CD14-positive monocyte (primary cell): ENCODE measurements at regions not wholly inside any gene's neighbourhood (a gene's known extent, or its start where the extent isn't known, plus 50 kb on each side); places are given as distances from the start of the nearest gene placed in this dataset.

ENCODE experiments used
- DNase-seq, 3 donors: peaks; one replicate each; pipeline ENCODE4 v3.0.0-alpha.2; 2011 to 2022
- H2AFZ ChIP-seq: 2 replicates; pipeline ENCODE4 v1.6.0; 2012; ENCODE audit warnings: mild to moderate bottlenecking, low read depth, low read length, inconsistent platforms; ENCODE audit not compliant: insufficient read depth, poor library complexity, severe bottlenecking
- H3K27ac ChIP-seq, 2 donors: 1 replicate in 1 of 2; 2 replicates in 1 of 2; pipeline ENCODE4 v1.5.1; 2012 to 2013; ENCODE audit warnings: low read length in 2 of 2, control low read depth in 1 of 2, inconsistent platforms in 1 of 2, low read depth in 1 of 2, mild to moderate bottlenecking in 1 of 2
- H3K27me3 ChIP-seq, 2 donors: one replicate each; pipeline versions ENCODE4 v1.6.0 to v1.6.1; 2011 to 2013; ENCODE audit warnings: low read length in 2 of 2; ENCODE audit not compliant: control insufficient read depth in 2 of 2, insufficient read depth in 2 of 2
- H3K36me3 ChIP-seq, 2 donors: replicated peaks in 1 of 2; 1 replicate in 1 of 2; 2 replicates in 1 of 2; pipeline versions ENCODE4 v1.5.1 to v1.6.1; 2012 to 2013; ENCODE audit warnings: low read length in 2 of 2, control low read depth in 1 of 2, inconsistent platforms in 1 of 2, mild to moderate bottlenecking in 1 of 2; ENCODE audit not compliant: insufficient read depth in 2 of 2, control insufficient read depth in 1 of 2
- H3K4me1 ChIP-seq, 2 donors: 1 replicate in 1 of 2; 2 replicates in 1 of 2; pipeline versions ENCODE4 v1.5.1 to v1.6.1; 2012 to 2013; ENCODE audit warnings: low read length in 2 of 2, control low read depth in 1 of 2, inconsistent platforms in 1 of 2, mild to moderate bottlenecking in 1 of 2, moderate library complexity in 1 of 2; ENCODE audit not compliant: insufficient read depth in 2 of 2, control insufficient read depth in 1 of 2
- H3K4me2 ChIP-seq: replicated peaks from 2 replicates; pipeline ENCODE3; 2012; ENCODE audit warnings: low read length, moderate library complexity, mild to moderate bottlenecking; ENCODE audit not compliant: poor library complexity, severe bottlenecking; ENCODE audit errors: extremely low read depth
- H3K4me3 ChIP-seq, 3 experiments: fragments of 200-600 bp in 1 of 3; sonication (generic) in 1 of 3; replicated peaks in 1 of 3; 1 replicate in 2 of 3; 2 replicates in 1 of 3; pipeline ENCODE4 v1.5.1; 2011 to 2013; ENCODE audit warnings: low read length in 3 of 3, mild to moderate bottlenecking in 3 of 3, control low read depth in 2 of 3, low read depth in 2 of 3, inconsistent platforms in 1 of 3, moderate library complexity in 1 of 3
- H3K79me2 ChIP-seq: 2 replicates; pipeline ENCODE4 v1.6.0; 2012; ENCODE audit warnings: mild to moderate bottlenecking, control low read depth, inconsistent platforms, low read length, moderate library complexity; ENCODE audit not compliant: insufficient read depth
- H3K9ac ChIP-seq: 2 replicates; pipeline ENCODE4 v1.6.0; 2017; ENCODE audit warnings: low read length, mild to moderate bottlenecking; ENCODE audit not compliant: insufficient read depth, poor library complexity, severe bottlenecking
- H3K9me3 ChIP-seq, 2 donors: replicated peaks in 1 of 2; 1 replicate in 1 of 2; 2 replicates in 1 of 2; pipeline versions ENCODE4 v1.5.1 to v1.6.1; 2012 to 2013; ENCODE audit warnings: low read length in 2 of 2, control low read depth in 1 of 2; ENCODE audit not compliant: control insufficient read depth in 1 of 2, insufficient read depth in 1 of 2
- H4K20me1 ChIP-seq: 2 replicates; pipeline ENCODE4 v1.6.0; 2012; ENCODE audit warnings: mild to moderate bottlenecking, low read length, control low read depth, moderate library complexity; ENCODE audit not compliant: insufficient read depth
- H3K27ac Mint-ChIP-seq, 7 donors: one replicate each; pipeline ENCODE4 v1.8.0; 2020; ENCODE audit warnings: mild to moderate bottlenecking in 7 of 7, mixed read lengths in 7 of 7, moderate library complexity in 6 of 7, inconsistent platforms in 2 of 7
- H3K27me3 Mint-ChIP-seq, 3 donors: one replicate each; pipeline ENCODE4 v1.8.0; 2021 to 2022; ENCODE audit warnings: low read depth in 3 of 3, mild to moderate bottlenecking in 3 of 3, mixed read lengths in 3 of 3, moderate library complexity in 3 of 3, inconsistent platforms in 1 of 3
- H3K36me3 Mint-ChIP-seq, 2 donors: one replicate each; pipeline ENCODE4 v1.8.0; 2020; ENCODE audit warnings: mixed read lengths in 2 of 2, inconsistent platforms in 1 of 2, mild to moderate bottlenecking in 1 of 2
- H3K4me1 Mint-ChIP-seq: one replicate; pipeline ENCODE4 v1.8.0; 2020; ENCODE audit warnings: mild to moderate bottlenecking, mixed read lengths
- H3K4me3 Mint-ChIP-seq, 2 donors: one replicate each; pipeline ENCODE4 v1.8.0; 2020; ENCODE audit warnings: mild to moderate bottlenecking in 2 of 2, mixed read lengths in 2 of 2, moderate library complexity in 1 of 2
- H3K9me3 Mint-ChIP-seq, 7 donors: one replicate each; pipeline ENCODE4 v1.8.0; 2020 to 2022; ENCODE audit warnings: mixed read lengths in 7 of 7, mild to moderate bottlenecking in 6 of 7, moderate library complexity in 6 of 7, inconsistent platforms in 2 of 7
- CTCF ChIP-seq: fragments of 200-600 bp; IDR thresholded peaks from one replicate; pipeline ENCODE4 v1.8.0; 2022; ENCODE audit warnings: antibody characterized with exemption, mild to moderate bottlenecking
- WGBS: methylation state at CpG from one replicate; pipeline ENCODE4 v1.1.5; 2013; ENCODE audit warnings: missing lambda C conversion rate; ENCODE audit not compliant: insufficient coverage; 5-methylcytosine and 5-hydroxymethylcytosine counted together
- intact Hi-C, 2 donors: fragments of 100-400 bp; cut with micrococcal nuclease; formaldehyde crosslinking; loops; one replicate each; pipeline versions ENCODE4 v1.15.0 to v1.15.1; 2023

DNA sequence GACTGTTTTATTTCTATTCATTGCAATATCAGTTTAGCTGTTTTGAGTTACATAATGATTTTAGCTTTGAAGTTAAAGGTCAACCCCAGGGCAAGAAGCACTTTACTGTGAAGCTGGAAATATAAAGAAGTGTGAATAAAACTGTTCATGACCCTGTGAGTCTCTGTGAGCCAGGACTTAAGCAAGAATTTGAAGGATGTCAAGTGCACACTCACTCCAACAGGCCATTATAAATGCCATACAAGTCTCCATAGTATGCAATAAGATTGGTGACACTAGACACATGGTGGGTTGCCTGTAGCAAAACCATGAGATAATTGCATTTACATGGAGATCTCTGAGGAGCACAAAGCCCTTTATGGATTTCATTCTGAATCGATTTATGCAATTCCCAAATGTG lies 318.7 kb upstream of the ITGA1 start:
- WGBS = no CpG with 5 or more reads among the region's 1 CpG
- no peak overlapping the region for H3K27ac Mint-ChIP-seq
- H3K4me1 ChIP-seq = peaks cover 0 to 9% of the 10 kb centered on the region in 2 donors
- no peak overlapping the region for H3K4me2 ChIP-seq
- intact Hi-C loops = no loop called here
- H3K36me3 Mint-ChIP-seq = no peaks in the 10 kb centered on the region
- no peaks in the 10 kb centered on the region for H3K79me2 ChIP-seq
- H3K4me1 Mint-ChIP-seq = peaks cover 8% of the 10 kb centered on the region
- no peaks in the 10 kb centered on the region for H3K9me3 ChIP-seq
- no peak overlapping the region for H3K27ac ChIP-seq
- H2AFZ ChIP-seq = no peak overlapping the region
- H3K27me3 Mint-ChIP-seq = no peaks in the 10 kb centered on the region
- no peaks in the 10 kb centered on the region for H3K36me3 ChIP-seq
- H3K27me3 ChIP-seq = no peaks in the 10 kb centered on the region
- no peak overlapping the region for H3K9ac ChIP-seq
- TF ChIP-seq CTCF = no peak
- DNase-seq = no peak
- H3K4me3 ChIP-seq = no peak overlapping the region
- no peak overlapping the region for H3K4me3 Mint-ChIP-seq
- H3K9me3 Mint-ChIP-seq = peaks cover 0 to 2% (median 1%) of the 10 kb centered on the region in 7 donors
- no peaks in the 10 kb centered on the region for H4K20me1 ChIP-seq

DNA sequence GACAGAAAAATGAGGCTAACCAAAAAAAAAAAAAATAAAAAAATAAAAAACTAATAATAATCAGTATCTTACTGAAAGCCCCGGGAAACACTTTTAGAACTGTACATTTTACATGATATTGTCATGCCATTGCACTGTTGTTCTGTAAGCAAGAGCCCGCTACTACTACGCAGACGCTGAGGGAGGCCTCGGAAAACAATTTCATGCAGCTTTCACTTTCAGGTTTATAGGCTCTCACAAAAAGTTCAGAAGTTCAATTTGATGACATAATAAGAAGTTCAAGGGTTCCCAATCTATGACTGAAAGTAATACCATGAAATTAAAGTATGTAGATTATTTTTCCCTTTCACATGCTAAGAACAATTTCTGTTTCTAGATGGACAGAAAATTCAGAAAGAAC lies 318.3 kb upstream of the ITGA1 start:
- H3K27ac ChIP-seq = no peak overlapping the region
- intact Hi-C loops = no loop called here
- Mint-ChIP-seq H3K36me3 (no peaks in the 10 kb centered on the region), H3K27ac (peak overlapping the region in 5 of 7 donors; percentile 38 to 86 (median 65)), H3K27me3 (no peaks in the 10 kb centered on the region), H3K4me1 (peaks cover 8% of the 10 kb centered on the region), H3K4me3 (no peak overlapping the region), H3K9me3 (peaks cover 0 to 2% (median 1%) of the 10 kb centered on the region in 7 donors)
- peaks cover 0 to 9% of the 10 kb centered on the region in 2 donors for H3K4me1 ChIP-seq
- peak overlapping the region in 1 of 3 experiments; percentile 5 for H3K4me3 ChIP-seq
- H3K79me2 ChIP-seq = no peaks in the 10 kb centered on the region
- DNase-seq = peak in 1 of 3 donors; percentile 0
- no peak for TF ChIP-seq CTCF
- peak overlapping the region; percentile 31 for H3K4me2 ChIP-seq
- 87% methylated on average over 3 of the region's 5 CpGs for WGBS
- H3K36me3 ChIP-seq = no peaks in the 10 kb centered on the region
- H2AFZ ChIP-seq = no peak overlapping the region
- no peaks in the 10 kb centered on the region for H3K27me3 ChIP-seq
- H3K9me3 ChIP-seq = no peaks in the 10 kb centered on the region
- H3K9ac ChIP-seq = no peak overlapping the region
- H4K20me1 ChIP-seq = no peaks in the 10 kb centered on the region
